Activated CD4-positive, alpha-beta memory T cell treated with anti-CD3 and anti-CD28 coated beads, Interleukin-2, amount 10 ng/mL, durations not matched to agents 7 days and 5 days (primary cell): ENCODE measurements at regions not wholly inside any gene's neighbourhood (a gene's known extent, or its start where the extent isn't known, plus 50 kb on each side); places are given as distances from the start of the nearest gene placed in this dataset.

Source experiments
- CTCF ChIA-PET: fragments of 350-600 bp; sonication (Branson Sonifier 250); formaldehyde crosslinking; loops from one replicate; lab custom pipeline; 2021; ENCODE audit warnings: antibody characterized with exemption, inconsistent platforms; lab: Charles Lee
- POLR2A ChIA-PET: fragments of 350-600 bp; sonication (Branson Sonifier 250); formaldehyde crosslinking; loops from one replicate; lab custom pipeline; 2021; ENCODE audit warnings: antibody characterized with exemption; lab: Charles Lee
- DNase-seq: peaks from one replicate; pipeline ENCODE4 v3.0.0-alpha.2; 2020
- H3K27ac Mint-ChIP-seq: one replicate; pipeline ENCODE4 v1.8.0; 2021; ENCODE audit warnings: mild to moderate bottlenecking, mixed read lengths
- H3K27me3 Mint-ChIP-seq: one replicate; pipeline ENCODE4 v1.8.0; 2021; ENCODE audit warnings: mixed read lengths
- H3K36me3 Mint-ChIP-seq: one replicate; pipeline ENCODE4 v1.8.0; 2021; ENCODE audit warnings: low read depth, mixed read lengths
- H3K4me1 Mint-ChIP-seq: one replicate; pipeline ENCODE4 v1.8.0; 2021; ENCODE audit warnings: mixed read lengths
- H3K4me3 Mint-ChIP-seq: one replicate; pipeline ENCODE4 v1.8.0; 2021; ENCODE audit warnings: mild to moderate bottlenecking, mixed read lengths
- H3K9me3 Mint-ChIP-seq: one replicate; pipeline ENCODE4 v1.8.0; 2021; ENCODE audit warnings: mixed read lengths

DNA sequence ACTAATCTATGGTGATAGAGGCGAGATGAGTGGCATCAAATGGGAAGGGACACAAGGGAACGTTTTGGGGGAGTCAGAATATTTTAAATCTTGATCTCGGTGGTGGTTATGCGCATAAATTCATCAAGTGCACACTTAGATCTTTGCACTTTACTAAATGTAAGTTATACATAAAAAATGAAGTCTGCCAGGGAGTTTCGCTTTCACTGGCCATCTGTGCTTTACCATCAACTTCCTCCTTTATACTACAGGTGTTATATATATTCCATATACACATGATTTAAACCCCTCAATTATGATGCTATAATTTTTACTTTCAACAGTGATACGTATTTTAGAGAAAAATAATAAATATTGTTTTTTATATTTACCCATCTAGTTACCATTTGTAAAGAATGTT, 97.6 kb upstream of the AKIRIN2 start:
- Mint-ChIP-seq H3K9me3 (no peaks in the 10 kb centered on the region), H3K4me1 (peaks cover 10% of the 10 kb centered on the region), H3K27me3 (peaks cover 2% of the 10 kb centered on the region), H3K36me3 (no peaks in the 10 kb centered on the region), H3K4me3 (no peak overlapping the region), H3K27ac (no peak overlapping the region)
- POLR2A ChIA-PET, result no interaction called here
- DNase-seq, result no peak
- CTCF ChIA-PET, result interaction anchor here (1.6 kb wide), 1 partner anchor 32 kb away, joined by 4 read pairs; no protein-coding TSS in a partner anchor

DNA sequence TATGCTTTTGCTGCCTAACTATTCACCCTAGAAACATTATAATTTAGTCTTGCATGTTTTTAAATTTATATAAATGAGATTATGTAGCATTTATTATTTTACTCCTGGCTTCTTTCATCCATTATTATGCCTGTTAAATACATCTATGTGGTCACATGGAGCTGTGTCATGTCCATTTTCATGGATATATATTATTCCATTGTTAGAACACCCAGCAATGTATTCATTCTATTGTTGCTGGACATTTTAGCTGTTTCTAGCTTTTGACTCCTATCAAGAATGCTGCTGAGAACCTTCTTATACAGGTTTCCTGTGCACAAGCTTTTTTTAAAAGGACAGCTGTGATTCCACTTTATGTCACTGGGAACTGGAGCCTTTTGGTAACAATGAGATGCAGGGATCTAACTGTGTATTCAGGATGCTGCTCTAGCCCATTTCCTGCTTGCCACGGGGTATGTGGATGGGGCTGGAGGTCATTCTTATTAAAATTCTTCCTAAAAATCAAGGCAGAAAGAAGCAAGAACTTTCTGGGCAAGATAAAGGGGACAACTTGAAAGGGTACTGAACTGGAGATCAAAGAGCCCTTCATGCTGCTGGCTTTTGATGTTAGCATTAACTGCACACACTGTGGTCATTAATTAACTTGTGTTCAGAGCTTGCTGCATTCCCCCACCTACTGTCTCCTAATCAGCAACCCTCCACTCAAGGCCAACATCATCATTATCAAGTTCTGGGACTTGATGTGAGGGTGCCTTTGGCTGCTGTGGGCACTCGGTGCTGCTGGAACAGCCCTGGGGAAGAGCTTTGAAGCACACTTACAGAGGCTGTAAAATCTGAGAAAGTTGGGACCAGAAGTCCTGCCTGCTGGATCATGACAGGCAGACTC, 96.6 kb upstream of the AKIRIN2 start:
- H3K9me3 Mint-ChIP-seq, result no peaks in the 10 kb centered on the region
- H3K4me3 Mint-ChIP-seq, result no peak overlapping the region
- H3K36me3 Mint-ChIP-seq, result no peaks in the 10 kb centered on the region
- ChIA-PET POLR2A (no interaction called here), CTCF (no interaction called here)
- H3K4me1 Mint-ChIP-seq, result peaks cover 10% of the 10 kb centered on the region
- peaks cover 2% of the 10 kb centered on the region for H3K27me3 Mint-ChIP-seq
- H3K27ac Mint-ChIP-seq, result no peak overlapping the region
- no peak for DNase-seq

DNA sequence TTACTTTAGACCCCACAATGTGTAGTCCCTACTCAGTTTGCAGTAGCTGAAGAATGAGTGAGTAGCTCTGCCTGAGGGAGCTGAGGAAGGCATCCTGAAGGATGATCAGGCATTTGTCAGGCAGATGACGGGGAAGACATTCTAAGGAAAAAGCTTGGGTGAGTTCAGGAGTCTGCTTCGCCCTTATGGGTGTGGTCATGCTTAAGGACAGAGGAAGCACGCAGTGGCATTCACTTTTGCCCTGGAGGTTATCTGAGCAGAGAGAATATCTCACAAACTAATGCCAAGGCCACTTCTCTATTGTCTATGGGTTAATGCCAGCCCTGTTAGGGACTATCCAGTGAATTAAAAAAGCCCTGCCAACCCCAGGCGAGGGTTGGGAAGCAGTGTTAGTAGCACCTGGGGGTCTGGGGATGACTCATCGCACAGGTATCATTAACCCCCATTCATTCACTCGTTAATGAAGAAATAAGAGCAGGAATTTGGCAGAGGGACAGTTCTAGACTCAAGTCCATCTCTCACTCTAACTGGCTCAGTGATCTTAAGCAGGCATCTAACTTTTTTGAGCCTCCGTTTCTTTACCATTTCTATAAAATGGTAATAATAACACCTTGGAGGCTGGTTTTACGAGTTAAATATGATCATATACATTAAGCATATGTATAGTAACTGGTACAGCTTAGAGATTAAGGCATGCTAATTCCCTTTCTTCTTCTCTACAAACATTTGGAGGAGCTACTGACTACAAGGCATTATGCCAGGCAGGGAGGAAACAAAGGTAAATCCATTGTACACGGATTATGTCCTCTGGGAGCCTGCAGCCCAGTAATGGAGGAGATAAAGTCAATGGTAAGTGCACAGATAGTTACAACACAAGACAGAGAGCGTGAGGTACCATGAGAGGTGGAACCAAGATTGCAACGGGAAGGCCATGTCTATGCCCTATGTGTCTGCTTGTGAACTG, 93.2 kb upstream of the AKIRIN2 start:
- H3K4me1 Mint-ChIP-seq, result peaks cover 3% of the 10 kb centered on the region
- peaks cover 6% of the 10 kb centered on the region for H3K27me3 Mint-ChIP-seq
- no peak for DNase-seq
- no peaks in the 10 kb centered on the region for H3K9me3 Mint-ChIP-seq
- ChIA-PET CTCF (no interaction called here), POLR2A (no interaction called here)
- no peak overlapping the region for H3K4me3 Mint-ChIP-seq
- no peak overlapping the region for H3K27ac Mint-ChIP-seq
- no peaks in the 10 kb centered on the region for H3K36me3 Mint-ChIP-seq

DNA sequence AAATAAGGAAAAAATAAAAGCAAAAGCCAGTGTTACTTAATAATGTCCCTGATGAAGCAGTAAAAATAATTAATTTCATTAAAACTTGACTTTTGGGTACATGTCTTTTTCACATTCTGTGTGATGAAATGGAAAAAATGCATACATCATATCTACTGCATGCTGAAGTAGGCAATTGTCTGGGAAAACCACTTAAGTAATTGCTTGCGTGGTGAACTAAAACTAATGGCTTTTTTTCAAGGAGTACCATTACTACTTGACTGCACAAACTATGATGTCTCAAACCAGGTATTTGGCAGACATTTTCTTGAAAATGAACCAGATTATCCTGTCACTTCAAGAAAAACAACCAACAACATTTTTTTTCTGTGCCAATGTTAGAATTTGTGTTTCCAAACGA, 91.3 kb upstream of the AKIRIN2 start:
- Mint-ChIP-seq H3K36me3 (no peaks in the 10 kb centered on the region), H3K27ac (no peak overlapping the region), H3K27me3 (peaks cover 11% of the 10 kb centered on the region), H3K4me1 (no peaks in the 10 kb centered on the region), H3K4me3 (no peak overlapping the region), H3K9me3 (no peaks in the 10 kb centered on the region)
- ChIA-PET POLR2A (no interaction called here), CTCF (no interaction called here)
- no peak for DNase-seq

DNA sequence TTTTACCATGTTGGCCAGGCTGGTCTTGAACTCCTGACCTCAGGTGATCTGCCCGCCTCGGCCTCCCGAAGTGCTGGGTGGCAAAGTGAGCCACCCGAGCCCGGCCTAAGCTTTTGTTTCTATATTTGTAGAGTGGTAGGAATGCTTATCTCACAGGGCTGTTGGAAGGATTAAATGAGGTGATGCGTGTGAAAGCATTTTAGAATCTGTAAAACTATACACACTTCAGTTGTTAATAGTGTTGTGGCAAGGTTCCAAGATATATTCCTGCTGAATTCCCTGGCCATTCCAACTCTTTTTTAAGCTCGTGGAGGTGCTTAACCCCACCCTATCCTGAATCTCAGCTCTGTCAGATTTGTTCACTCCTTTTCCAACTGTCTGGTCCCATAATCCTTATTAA, 89.9 kb upstream of the AKIRIN2 start:
- H3K4me3 Mint-ChIP-seq, result no peak overlapping the region
- H3K27me3 Mint-ChIP-seq, result peaks cover 11% of the 10 kb centered on the region
- no peaks in the 10 kb centered on the region for H3K36me3 Mint-ChIP-seq
- no peak for DNase-seq
- H3K27ac Mint-ChIP-seq, result no peak overlapping the region
- CTCF ChIA-PET, result interaction anchor here (0.7 to 0.8 kb wide), 2 partner anchors 10 to 123 kb away, joined by 3 to 4 read pairs; no protein-coding TSS in a partner anchor
- POLR2A ChIA-PET, result no interaction called here
- H3K9me3 Mint-ChIP-seq, result no peaks in the 10 kb centered on the region
- H3K4me1 Mint-ChIP-seq, result no peaks in the 10 kb centered on the region

DNA sequence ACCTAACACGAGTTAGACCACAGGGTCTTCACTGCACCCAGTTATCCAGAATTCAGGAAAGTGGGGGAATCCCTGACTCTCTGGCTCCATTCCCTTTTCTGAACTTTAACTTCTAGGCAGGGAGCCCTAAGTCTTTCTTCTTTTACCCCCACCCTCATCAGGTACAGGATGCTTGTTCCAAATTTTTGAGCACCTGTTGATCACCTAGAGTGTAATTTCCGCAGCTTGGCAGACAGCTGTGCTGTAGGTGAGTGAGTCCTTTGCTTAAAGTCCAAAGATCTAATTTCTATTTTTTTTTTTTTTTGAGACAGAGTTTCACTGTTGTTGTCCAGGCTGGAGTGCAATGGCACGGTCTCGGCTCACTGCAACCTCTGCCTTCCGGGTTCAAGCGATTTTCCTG, 89.5 kb upstream of the AKIRIN2 start:
- Mint-ChIP-seq H3K4me1 (no peaks in the 10 kb centered on the region), H3K4me3 (no peak overlapping the region), H3K27ac (no peak overlapping the region), H3K36me3 (no peaks in the 10 kb centered on the region), H3K27me3 (peaks cover 11% of the 10 kb centered on the region), H3K9me3 (no peaks in the 10 kb centered on the region)
- DNase-seq, result no peak
- CTCF ChIA-PET, result interaction anchor here (0.7 to 0.8 kb wide), 2 partner anchors 10 to 123 kb away, joined by 3 to 4 read pairs; no protein-coding TSS in a partner anchor
- POLR2A ChIA-PET, result no interaction called here

DNA sequence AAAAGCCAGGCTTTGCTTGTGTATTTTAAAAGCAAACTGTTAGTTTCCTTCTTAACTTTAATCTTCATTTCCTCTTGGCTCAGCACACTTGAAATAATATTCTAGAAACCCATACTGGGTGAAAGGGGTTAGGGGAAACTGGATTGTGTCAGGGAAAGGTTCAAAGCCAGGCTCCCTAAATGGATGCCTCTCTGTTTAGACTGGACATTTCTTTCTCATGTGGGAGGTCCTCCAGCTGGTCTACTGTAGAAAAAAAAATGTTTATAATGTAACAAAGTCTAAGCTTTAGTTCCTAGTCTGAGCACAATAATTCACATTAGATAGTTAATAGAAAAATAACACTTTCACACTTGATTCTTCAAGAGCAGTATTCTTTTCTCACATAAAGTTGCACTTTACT, 89.0 kb upstream of the AKIRIN2 start:
- POLR2A ChIA-PET, result no interaction called here

DNA sequence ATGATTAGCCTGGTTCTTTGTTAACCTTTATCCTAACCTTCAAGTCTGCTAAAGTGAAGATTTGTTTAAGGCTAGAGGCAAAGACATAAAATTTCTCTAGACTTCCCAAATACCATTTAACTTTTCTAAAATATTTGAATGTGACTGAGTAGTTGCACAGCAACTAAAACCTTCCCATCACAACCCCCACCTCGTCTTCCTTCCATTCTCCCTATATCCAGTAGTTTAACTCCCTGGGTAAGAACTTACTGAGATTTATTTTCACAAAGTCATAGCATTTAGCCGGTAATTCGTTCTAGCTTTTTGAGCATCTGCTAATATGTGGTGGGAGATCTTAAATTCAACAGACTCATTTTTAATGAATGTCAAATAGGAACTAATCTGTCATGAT, 87.9 kb upstream of the AKIRIN2 start:
- Mint-ChIP-seq H3K27me3 (peaks cover 11% of the 10 kb centered on the region), H3K4me3 (no peak overlapping the region), H3K27ac (no peak overlapping the region), H3K36me3 (no peaks in the 10 kb centered on the region), H3K9me3 (no peaks in the 10 kb centered on the region), H3K4me1 (no peaks in the 10 kb centered on the region)
- POLR2A ChIA-PET, result no interaction called here
- CTCF ChIA-PET, result no interaction called here
- no peak for DNase-seq

More for the DNA sequence above, 89.0 kb upstream of the AKIRIN2 start:
- Mint-ChIP-seq H3K27me3 (peaks cover 11% of the 10 kb centered on the region), H3K9me3 (no peaks in the 10 kb centered on the region), H3K27ac (no peak overlapping the region), H3K4me1 (no peaks in the 10 kb centered on the region), H3K4me3 (no peak overlapping the region), H3K36me3 (no peaks in the 10 kb centered on the region)
- no peak for DNase-seq
- CTCF ChIA-PET, result interaction anchor here (0.7 kb wide), 1 partner anchor 9 kb away, joined by 4 read pairs; no protein-coding TSS in a partner anchor

DNA sequence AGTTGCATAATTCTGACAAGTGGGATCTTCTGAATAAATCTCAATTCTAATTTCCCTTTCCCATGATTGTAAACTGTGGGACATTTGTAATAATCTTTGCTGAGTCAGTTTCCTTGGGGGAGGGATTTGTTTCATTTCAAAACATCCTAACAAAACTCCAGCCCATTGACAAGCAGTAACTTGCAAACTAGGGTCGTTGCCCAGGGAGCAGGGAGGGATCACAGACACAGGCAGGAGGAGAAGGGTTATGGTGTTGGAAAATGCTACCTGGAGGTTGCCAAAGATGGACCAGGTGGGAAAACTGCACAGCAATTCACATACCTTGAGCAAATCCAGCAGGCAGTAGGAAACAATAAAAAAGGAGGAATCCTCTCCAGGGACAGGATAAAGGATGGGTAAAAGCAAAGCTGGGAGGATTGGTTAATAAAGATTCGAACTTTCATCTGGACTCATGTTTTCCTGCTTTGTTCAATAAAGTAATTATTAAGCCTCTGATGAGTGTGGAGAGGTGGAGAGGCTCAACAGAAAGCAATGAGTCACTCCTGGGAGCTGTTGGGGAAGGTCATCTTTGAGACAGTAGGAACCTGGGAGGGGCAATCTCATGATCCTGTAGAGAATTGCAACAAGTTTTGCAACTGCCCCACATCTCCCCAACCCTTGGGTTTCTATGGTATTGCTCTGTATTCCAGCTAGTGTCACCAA, 87.3 kb upstream of the AKIRIN2 start:
- peaks cover 11% of the 10 kb centered on the region for H3K27me3 Mint-ChIP-seq
- H3K36me3 Mint-ChIP-seq, result no peaks in the 10 kb centered on the region
- no peak for DNase-seq
- H3K4me3 Mint-ChIP-seq, result no peak overlapping the region
- POLR2A ChIA-PET, result no interaction called here
- CTCF ChIA-PET, result no interaction called here
- H3K9me3 Mint-ChIP-seq, result no peaks in the 10 kb centered on the region
- H3K27ac Mint-ChIP-seq, result no peak overlapping the region
- no peaks in the 10 kb centered on the region for H3K4me1 Mint-ChIP-seq

DNA sequence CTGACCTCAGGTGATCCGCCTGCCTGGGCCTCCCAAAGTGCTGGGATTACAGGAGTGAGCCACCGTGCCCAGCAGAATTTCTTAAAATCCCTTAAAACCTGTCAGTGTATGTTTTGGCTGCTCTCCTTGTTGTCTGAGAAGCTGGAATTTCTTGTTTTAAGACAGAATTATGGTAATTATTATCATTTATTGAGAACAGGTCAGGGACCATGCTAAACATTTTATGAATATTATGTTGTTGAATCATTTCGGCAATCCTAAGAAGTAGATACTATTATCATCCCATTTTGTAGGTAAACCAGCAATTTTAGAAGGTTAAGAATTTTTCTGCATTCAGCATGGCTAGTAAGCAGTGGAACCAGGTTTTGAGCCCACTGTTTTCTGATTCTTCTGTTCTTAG, 86.1 kb upstream of the AKIRIN2 start:
- no peaks in the 10 kb centered on the region for H3K4me1 Mint-ChIP-seq
- ChIA-PET CTCF (no interaction called here), POLR2A (no interaction called here)
- peaks cover 11% of the 10 kb centered on the region for H3K27me3 Mint-ChIP-seq
- H3K9me3 Mint-ChIP-seq, result no peaks in the 10 kb centered on the region
- DNase-seq, result no peak
- no peaks in the 10 kb centered on the region for H3K36me3 Mint-ChIP-seq
- H3K27ac Mint-ChIP-seq, result no peak overlapping the region
- H3K4me3 Mint-ChIP-seq, result no peak overlapping the region

DNA sequence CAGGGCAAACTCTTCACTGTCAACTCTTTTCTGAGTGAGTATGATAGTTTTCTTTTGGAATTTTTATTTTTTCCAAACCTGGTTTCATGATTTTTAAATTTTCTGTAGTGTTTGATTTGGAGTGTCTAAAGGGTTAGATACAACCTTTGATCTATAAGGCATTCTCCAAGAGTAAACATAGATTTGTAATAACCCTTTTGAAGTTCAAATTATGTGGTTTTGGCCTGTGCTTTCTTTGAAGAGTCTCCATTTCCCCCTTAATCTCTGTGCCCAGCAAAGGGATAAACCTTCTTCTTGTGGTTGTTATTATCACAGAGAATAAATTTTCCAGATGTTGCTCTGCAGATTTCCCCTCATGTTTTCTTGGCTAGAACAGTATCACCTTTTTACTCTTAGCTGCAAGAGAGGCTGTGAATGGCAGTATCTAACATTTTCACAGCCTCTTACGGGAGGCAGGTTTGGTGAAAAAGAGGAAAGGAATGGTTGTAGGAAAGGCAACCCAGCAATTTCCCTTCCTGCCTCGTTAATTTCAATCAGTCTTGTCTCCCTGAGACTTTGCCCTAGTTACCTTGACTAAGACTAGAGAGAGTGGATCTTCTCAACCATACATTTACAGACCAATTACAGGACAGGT, 83.3 kb upstream of the AKIRIN2 start:
- no peak for DNase-seq
- H3K9me3 Mint-ChIP-seq, result no peaks in the 10 kb centered on the region
- no peaks in the 10 kb centered on the region for H3K4me1 Mint-ChIP-seq
- POLR2A ChIA-PET, result no interaction called here
- H3K27ac Mint-ChIP-seq, result no peak overlapping the region
- H3K36me3 Mint-ChIP-seq, result no peaks in the 10 kb centered on the region
- CTCF ChIA-PET, result no interaction called here
- H3K4me3 Mint-ChIP-seq, result no peak overlapping the region
- peaks cover 7% of the 10 kb centered on the region for H3K27me3 Mint-ChIP-seq

DNA sequence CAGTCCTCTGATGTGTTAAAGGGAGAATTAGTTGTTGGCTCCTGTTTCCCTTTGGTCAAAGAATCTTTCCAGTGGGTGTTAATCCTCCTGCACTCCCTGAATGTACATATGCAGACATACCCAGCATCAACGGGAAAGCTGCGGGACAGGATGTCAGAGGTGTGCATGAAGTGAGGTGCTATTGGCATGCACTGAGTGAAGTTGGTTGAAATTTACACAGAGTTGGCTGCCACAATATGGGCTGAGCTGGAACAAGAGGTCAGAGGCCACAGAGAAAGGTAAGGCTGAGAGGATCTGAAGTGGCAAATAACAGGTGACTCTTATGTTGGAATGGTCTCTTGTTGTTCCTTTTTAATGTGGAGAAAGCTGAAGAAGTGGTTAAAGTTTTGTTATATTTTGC, 82.7 kb upstream of the AKIRIN2 start:
- Mint-ChIP-seq H3K4me3 (no peak overlapping the region), H3K4me1 (no peaks in the 10 kb centered on the region), H3K27ac (no peak overlapping the region), H3K9me3 (no peaks in the 10 kb centered on the region), H3K36me3 (no peaks in the 10 kb centered on the region), H3K27me3 (peaks cover 5% of the 10 kb centered on the region)
- DNase-seq, result no peak
- ChIA-PET CTCF (no interaction called here), POLR2A (no interaction called here)
